ENCODE measurements at regions not wholly inside any gene's neighbourhood (a gene's known extent, or its start where the extent isn't known, plus 50 kb on each side); places are given as distances from the start of the nearest gene placed in this dataset.

DNA sequence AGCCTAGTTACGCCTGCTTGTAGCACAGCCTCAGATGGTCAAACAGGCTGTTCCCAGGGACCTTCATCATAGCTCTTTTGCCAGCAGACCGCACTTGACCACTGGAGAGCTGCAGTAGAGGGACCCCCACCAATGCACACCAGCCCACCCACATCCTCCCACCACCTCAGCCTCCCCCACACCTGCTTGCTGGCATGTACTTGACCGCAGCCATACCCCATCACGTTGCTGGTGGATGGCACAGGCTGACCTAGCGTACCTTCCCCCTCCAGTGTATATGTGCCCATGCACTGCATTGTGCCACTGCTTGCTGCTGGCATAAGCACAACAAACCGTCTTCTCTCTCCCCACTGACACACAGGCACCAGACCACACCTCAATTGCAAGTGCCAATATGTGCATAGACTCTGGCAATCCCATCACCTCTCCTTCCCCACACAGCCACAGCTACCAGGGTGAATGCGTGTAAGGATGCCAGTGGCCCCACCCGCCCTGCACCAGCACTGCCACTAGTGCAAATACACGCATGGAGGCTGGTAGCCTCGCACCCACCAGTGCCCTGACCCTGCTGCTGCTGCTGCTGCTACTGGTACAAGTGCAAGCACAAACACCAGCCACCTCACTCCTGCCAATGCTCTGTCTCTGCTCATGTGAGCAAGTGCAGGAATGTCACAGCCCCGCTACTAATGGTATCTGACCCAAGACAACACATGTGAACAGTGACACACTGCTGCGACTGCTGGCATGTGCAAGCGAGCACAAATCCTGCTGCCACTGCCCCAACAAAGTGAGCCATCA lies 1377.6 kb downstream of the CDH11 start:
- BruUV-seq (replicated peaks) = no TSS peak
- CTCF ChIA-PET = no interaction called here
- intact Hi-C loops (cut with micrococcal nuclease; ENCODE audit: unreplicated experiment) = no loop called here
- no peak for DNase-seq
- no peaks in the 10 kb centered on the region for H3K4me1 ChIP-seq
- H3K27me3 ChIP-seq (replicated peaks; ENCODE audit: control insufficient read depth, insufficient read depth, low read length) = no peaks in the 10 kb centered on the region
- no peaks in the 10 kb centered on the region for H3K27me3 Mint-ChIP-seq (ENCODE audit: insufficient read depth, unreplicated experiment)
- H3K4me1 Mint-ChIP-seq (ENCODE audit: low read depth, unreplicated experiment) = no peaks in the 10 kb centered on the region
- TF ChIP-seq, protein P1, sequence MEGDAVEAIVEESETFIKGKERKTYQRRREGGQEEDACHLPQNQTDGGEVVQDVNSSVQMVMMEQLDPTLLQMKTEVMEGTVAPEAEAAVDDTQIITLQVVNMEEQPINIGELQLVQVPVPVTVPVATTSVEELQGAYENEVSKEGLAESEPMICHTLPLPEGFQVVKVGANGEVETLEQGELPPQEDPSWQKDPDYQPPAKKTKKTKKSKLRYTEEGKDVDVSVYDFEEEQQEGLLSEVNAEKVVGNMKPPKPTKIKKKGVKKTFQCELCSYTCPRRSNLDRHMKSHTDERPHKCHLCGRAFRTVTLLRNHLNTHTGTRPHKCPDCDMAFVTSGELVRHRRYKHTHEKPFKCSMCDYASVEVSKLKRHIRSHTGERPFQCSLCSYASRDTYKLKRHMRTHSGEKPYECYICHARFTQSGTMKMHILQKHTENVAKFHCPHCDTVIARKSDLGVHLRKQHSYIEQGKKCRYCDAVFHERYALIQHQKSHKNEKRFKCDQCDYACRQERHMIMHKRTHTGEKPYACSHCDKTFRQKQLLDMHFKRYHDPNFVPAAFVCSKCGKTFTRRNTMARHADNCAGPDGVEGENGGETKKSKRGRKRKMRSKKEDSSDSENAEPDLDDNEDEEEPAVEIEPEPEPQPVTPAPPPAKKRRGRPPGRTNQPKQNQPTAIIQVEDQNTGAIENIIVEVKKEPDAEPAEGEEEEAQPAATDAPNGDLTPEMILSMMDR (IDR thresholded peaks at IDR 0.05; ENCODE audit: insufficient read depth in 1 of 2, low read depth in 1 of 2, low read length in 1 of 2, severe bottlenecking in 1 of 2, unreplicated experiment in 1 of 2) = no peak
- H3K9me3 ChIP-seq = no peaks in the 10 kb centered on the region
- H3K4me3 Mint-ChIP-seq (ENCODE audit: unreplicated experiment) = no peak overlapping the region
- POLR2A ChIA-PET = no interaction called here
- no peak overlapping the region for H3K4me3 ChIP-seq (ENCODE audit: low read depth, low read length)
- H3K9me3 Mint-ChIP-seq (ENCODE audit: unreplicated experiment) = no peaks in the 10 kb centered on the region
- no peaks in the 10 kb centered on the region for H3K36me3 Mint-ChIP-seq (ENCODE audit: insufficient read depth, unreplicated experiment)
- no peak overlapping the region for H3K27ac Mint-ChIP-seq (ENCODE audit: unreplicated experiment)
- H3K36me3 ChIP-seq (ENCODE audit: control insufficient read depth, insufficient read depth, low read length) = no peaks in the 10 kb centered on the region

DNA sequence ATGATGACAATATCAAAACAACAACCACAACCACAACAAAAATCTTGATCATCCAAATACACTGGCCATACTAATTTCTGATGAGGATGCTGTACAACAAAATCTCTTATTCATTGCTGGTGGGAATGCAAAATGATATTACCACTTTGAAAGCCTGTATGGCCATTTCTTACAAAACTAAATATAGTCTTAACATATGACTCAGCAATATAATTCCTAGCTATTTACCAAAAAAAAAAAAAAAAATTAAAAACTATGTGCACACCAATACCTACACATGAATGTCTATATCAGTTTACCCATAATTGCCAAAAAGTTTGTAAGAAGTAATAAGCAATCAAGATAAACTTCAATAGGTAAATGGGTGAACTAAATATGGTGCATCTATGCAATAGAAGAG lies 1379.7 kb downstream of the CDH11 start:
- Mint-ChIP-seq H3K4me1 (ENCODE audit: low read depth, unreplicated experiment) (no peaks in the 10 kb centered on the region), H3K4me3 (ENCODE audit: unreplicated experiment) (no peak overlapping the region), H3K36me3 (ENCODE audit: insufficient read depth, unreplicated experiment) (no peaks in the 10 kb centered on the region), H3K27ac (ENCODE audit: unreplicated experiment) (no peak overlapping the region), H3K9me3 (ENCODE audit: unreplicated experiment) (no peaks in the 10 kb centered on the region), H3K27me3 (ENCODE audit: insufficient read depth, unreplicated experiment) (no peaks in the 10 kb centered on the region)
- no TSS peak for BruUV-seq (replicated peaks)
- Histone ChIP-seq H3K4me1 (no peaks in the 10 kb centered on the region), H3K4me3 (ENCODE audit: low read depth, low read length) (no peak overlapping the region), H3K9me3 (no peaks in the 10 kb centered on the region), H3K36me3 (ENCODE audit: control insufficient read depth, insufficient read depth, low read length) (no peaks in the 10 kb centered on the region), H3K27me3 (replicated peaks; ENCODE audit: control insufficient read depth, insufficient read depth, low read length) (no peaks in the 10 kb centered on the region)
- ChIA-PET CTCF (no interaction called here), POLR2A (no interaction called here)
- TF ChIP-seq, protein P1 (IDR thresholded peaks at IDR 0.05; ENCODE audit: insufficient read depth in 1 of 2, low read depth in 1 of 2, low read length in 1 of 2, severe bottlenecking in 1 of 2, unreplicated experiment in 1 of 2) = no peak
- intact Hi-C loops (cut with micrococcal nuclease; ENCODE audit: unreplicated experiment) = no loop called here
- no peak for DNase-seq

DNA sequence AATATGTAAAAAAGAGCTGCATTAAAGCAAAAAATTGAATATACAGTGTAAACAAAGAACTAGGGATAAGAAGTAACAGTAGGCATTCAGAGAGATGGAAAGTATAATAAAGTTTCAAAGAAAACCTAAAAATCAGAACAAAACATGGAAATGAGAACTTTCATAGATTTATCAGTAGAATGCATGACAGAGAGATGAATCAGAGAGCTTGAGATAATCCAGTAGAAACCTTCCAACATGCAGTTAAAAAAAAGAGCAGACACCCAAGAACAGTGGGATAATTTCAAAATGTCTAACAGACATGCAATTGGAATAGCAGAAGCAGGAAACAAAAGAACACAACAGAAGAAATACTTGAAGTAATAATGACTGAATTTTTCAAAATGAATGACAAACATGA lies 1384.2 kb downstream of the CDH11 start:
- ChIA-PET POLR2A (no interaction called here), CTCF (no interaction called here)
- no peaks in the 10 kb centered on the region for H3K36me3 ChIP-seq (ENCODE audit: control insufficient read depth, insufficient read depth, low read length)
- no peaks in the 10 kb centered on the region for H3K27me3 ChIP-seq (replicated peaks; ENCODE audit: control insufficient read depth, insufficient read depth, low read length)
- TF ChIP-seq, protein P1 (IDR thresholded peaks at IDR 0.05; ENCODE audit: insufficient read depth in 1 of 2, low read depth in 1 of 2, low read length in 1 of 2, severe bottlenecking in 1 of 2, unreplicated experiment in 1 of 2) = no peak
- Mint-ChIP-seq H3K27me3 (ENCODE audit: insufficient read depth, unreplicated experiment) (no peaks in the 10 kb centered on the region), H3K9me3 (ENCODE audit: unreplicated experiment) (no peaks in the 10 kb centered on the region), H3K4me1 (ENCODE audit: low read depth, unreplicated experiment) (no peaks in the 10 kb centered on the region), H3K27ac (ENCODE audit: unreplicated experiment) (no peak overlapping the region), H3K4me3 (ENCODE audit: unreplicated experiment) (no peak overlapping the region), H3K36me3 (ENCODE audit: insufficient read depth, unreplicated experiment) (no peaks in the 10 kb centered on the region)
- H3K4me1 ChIP-seq = no peaks in the 10 kb centered on the region
- no peak for DNase-seq
- H3K9me3 ChIP-seq = no peaks in the 10 kb centered on the region
- intact Hi-C loops (cut with micrococcal nuclease; ENCODE audit: unreplicated experiment) = no loop called here
- no TSS peak for BruUV-seq (replicated peaks)
- H3K4me3 ChIP-seq (ENCODE audit: low read depth, low read length) = no peak overlapping the region
